B cell (primary cell): ENCODE measurements at regions not wholly inside any gene's neighbourhood (a gene's known extent, or its start where the extent isn't known, plus 50 kb on each side); places are given as distances from the start of the nearest gene placed in this dataset.

Experiments used
- EZH2 ChIP-seq: IDR thresholded peaks from 2 replicates; pipeline ENCODE4 v1.6.1; 2012; ENCODE audit warnings: borderline replicate concordance, low read depth, mild to moderate bottlenecking, moderate library complexity, low read length; ENCODE audit not compliant: insufficient read depth, poor library complexity, severe bottlenecking
- TF ChIP-seq, protein P1 (sequence below): fragments of 200-600 bp; IDR thresholded peaks from one replicate; pipeline ENCODE4 v1.8.0; 2022; ENCODE audit warnings: antibody characterized with exemption, mild to moderate bottlenecking

DNA sequence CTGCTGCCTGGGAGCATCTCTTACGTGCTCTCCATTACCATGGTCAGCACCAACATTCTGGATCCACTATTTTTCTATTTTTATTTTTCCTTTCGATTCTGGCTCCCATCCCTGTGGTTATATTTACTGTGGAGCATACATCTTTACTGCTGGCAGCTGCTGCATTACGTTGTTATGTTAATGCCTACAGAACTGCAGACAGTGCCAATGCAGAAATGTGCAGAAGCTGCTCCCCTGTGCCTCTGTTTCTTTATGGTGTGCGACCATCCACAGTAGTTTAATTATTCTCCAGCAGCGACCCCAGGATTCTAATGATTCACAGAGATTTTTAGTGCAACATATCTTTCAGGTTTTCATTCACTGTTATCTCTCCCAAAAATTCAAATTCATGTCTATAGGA is 911.7 kb upstream of the SLITRK6 start:
- TF ChIP-seq, protein P1, sequence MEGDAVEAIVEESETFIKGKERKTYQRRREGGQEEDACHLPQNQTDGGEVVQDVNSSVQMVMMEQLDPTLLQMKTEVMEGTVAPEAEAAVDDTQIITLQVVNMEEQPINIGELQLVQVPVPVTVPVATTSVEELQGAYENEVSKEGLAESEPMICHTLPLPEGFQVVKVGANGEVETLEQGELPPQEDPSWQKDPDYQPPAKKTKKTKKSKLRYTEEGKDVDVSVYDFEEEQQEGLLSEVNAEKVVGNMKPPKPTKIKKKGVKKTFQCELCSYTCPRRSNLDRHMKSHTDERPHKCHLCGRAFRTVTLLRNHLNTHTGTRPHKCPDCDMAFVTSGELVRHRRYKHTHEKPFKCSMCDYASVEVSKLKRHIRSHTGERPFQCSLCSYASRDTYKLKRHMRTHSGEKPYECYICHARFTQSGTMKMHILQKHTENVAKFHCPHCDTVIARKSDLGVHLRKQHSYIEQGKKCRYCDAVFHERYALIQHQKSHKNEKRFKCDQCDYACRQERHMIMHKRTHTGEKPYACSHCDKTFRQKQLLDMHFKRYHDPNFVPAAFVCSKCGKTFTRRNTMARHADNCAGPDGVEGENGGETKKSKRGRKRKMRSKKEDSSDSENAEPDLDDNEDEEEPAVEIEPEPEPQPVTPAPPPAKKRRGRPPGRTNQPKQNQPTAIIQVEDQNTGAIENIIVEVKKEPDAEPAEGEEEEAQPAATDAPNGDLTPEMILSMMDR = no peak
- TF ChIP-seq EZH2 = no peak
